HG03095 (cell line): ENCODE measurements at regions not wholly inside any gene's neighbourhood (a gene's known extent, or its start where the extent isn't known, plus 50 kb on each side); places are given as distances from the start of the nearest gene placed in this dataset.

Experiments used
- ATAC-seq: cut with Tn5 transposase; IDR thresholded peaks from one replicate; pipeline ENCODE4 v1.9.1; 2021; ENCODE audit warnings: moderate library complexity; ENCODE audit not compliant: unreplicated experiment

DNA sequence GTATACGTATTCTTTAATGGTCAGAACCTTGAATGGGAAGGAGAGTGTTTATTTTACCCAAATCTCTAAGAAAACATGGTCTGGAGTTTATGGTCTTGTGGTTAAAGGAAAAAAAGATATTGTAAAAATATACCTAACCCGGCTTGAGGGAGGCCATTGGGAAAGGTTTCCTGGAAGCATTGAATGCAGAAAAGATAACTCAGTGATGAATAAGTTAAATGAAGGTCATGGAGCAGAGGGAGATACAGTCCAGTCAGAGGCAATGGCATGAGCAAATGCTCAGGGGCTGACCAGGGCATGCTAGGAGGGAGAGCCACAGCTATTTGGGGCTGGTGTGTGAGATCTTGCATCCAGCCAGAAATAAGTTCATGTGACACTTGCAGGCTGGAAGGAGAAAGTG lies 430.4 kb upstream of the CDH5 start:
- ATAC-seq: no peak

DNA sequence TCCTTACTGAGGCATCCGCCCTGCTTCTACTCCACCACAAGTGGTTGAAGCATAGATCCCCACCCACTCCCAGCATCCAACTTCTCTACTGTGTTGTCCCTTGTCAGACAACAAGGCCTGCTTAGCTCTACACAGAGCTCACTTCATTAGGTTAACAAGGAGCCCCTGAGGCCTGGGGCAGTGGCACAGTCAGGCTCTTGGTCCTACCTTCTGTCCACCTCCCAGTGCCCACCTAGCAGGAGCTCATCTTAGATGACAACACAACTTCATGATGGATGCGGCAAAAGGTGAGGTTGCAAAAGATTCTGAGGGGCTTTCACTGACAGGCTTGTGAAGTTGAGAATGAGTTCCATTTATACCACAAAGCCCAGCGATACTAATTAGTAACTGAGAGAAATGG lies 432.0 kb upstream of the CDH5 start:
- no peak for ATAC-seq

GRCh38 chr16:65933703-65934102 lies 432.8 kb upstream of the CDH5 start:
- ATAC-seq: no peak

DNA sequence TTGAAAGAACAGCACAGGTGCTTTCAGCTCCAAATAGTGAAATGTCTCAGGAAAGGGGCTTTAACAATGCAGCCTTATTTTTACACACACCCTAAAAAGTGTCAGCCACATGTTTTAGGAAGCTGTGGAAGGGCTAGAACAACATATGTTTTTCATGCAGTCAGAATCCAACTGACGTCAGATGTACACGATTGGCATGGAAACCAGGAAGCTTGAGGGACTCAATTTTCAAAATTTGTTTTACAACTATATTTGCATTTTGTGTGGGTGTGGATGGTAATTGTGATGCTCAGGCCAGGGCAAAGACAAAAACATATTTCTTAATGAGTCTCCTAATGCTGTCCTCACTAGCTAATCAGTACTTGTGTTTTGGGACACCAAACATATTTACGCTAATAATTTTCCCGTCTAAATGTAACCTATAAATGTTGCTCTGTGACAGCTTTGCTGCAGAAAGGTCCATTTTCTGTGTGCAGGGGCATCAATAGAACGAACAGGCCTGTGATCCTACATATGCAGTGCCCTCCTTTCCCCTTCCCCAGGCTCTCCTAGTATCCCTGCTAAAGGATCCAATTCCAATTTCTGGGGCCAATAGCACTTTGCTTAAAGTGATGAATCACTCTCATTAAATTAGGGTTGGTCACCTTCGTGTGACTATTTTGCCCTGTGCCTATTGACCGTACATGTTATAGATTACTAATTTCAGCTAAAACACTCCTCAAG lies 434.0 kb upstream of the CDH5 start:
- ATAC-seq: no peak

DNA sequence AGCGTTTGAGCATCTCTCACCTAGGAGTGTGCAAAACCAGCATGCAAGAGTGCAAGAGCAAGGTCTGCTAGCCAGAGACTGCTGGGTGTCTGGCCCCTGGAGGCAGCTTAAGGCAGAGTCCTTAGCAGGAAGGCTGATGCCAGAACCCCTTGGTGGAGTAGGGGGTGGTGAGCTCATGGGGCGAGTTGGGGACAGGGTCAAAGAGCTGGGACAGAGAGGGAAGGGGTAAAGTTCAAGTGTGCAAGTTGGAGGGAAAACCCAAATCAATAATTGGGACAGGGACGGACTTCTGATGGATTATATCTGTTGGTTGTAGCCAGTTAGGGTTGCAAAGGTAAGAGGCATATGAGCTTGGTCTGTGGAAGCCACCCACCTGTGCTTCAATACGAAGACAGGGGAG lies 443.6 kb upstream of the CDH5 start:
- ATAC-seq: no peak

GRCh38 chr16:65919986-65920376 lies 446.5 kb upstream of the CDH5 start:
- ATAC-seq: no peak

DNA sequence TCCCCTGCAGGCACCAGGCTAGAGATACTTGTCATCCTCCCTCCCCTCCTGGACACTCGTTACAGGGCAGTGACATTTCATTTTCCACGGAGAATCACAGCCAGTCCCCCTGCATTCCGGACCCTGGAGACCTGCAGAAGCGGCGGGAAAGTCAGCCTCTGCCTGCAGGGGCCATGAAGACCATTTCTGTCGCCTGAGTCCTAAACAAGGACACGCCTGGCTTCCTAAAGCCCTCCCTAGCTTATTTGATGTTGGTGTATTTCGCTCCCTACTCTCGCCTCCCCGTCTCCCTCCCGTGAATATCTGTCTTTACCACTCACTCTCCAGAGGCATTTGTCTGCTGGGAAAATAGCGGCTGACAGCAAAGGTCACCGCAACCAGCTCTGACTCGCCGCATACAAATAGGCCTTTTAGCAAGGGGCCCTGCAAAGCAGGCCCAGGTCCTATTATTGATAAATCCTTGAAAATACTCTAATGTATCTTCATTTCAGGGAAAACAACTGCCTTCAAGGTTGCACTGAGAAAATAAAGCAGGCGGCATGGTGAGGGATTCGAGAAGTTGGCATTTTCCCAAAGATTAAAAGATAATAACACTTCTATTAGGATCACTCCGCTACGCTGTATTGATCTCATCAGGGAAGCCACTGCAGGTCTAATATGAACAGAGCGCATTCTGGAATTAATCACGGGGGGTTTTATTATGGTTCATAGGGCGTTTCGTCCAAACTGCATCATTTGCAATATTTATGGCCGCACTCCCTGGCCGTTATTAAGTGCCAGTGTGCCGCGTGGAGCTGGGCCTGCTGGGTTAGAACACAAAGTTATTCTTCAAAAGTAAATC lies 447.1 kb upstream of the CDH5 start:
- ATAC-seq: no peak

GRCh38 chr16:65917466-65917865 lies 449.0 kb upstream of the CDH5 start:
- no peak for ATAC-seq

GRCh38 chr16:65916995-65917394 lies 449.5 kb upstream of the CDH5 start:
- no peak for ATAC-seq

GRCh38 chr16:65910291-65910690 lies 456.2 kb upstream of the CDH5 start:
- no peak for ATAC-seq

- ATAC-seq: no peak
These were observed 457.0 kb upstream of the CDH5 start for GRCh38 chr16:65909310-65910050.

- no peak for ATAC-seq
These were observed 457.9 kb upstream of the CDH5 start for GRCh38 chr16:65908568-65908967.

DNA sequence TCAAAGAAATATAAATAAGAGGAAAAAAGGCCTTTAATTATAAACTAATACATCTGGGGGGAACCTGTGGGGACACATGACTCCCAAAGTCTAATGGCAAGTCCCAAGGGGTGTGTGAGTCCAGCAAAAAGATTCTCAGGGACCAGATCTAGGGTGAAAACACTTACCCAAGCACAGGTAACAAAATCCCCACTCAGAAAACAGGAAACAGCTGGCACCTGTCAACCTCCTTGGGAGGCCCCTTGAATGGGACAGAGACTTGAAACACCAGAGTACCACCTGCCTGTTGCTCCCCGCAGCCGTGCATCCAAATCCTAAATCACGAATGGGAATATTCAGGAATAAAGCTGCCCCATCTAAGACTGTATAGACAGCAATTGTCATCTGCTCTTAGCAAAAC lies 461.2 kb upstream of the CDH5 start:
- ATAC-seq: no peak

DNA sequence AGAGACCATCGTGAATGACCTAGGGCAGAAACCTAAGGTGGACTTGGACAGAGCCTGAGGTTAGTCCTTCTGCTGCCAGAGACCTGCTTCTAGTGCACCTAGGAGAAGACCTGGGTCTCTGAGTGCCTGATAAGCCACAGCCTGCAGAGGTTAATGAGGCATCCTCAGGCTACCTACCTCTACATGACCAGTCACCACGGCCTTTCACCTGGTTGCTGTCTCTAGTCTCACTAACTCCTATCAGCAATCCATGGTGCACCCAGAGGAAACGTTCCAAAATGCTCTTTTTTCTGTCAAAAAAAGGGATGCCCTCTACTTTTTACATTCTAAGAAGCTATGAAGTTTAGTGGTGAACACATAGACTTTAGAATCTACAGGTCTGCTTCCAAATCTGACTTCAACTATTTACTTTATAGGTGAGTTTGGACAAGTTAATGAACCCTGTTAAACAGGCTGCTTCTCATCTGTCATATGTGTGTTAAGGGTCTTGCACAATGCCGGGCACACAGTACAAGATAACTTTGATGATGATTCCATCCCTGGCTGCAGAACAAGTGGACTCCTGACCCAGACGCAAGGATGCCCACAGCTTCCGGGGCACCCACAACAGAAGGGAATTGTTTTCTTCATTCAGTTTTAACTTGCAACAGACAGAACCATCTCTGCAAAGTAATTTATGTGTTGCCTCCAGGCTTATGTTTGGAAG lies 469.9 kb upstream of the CDH5 start:
- ATAC-seq: no peak

GRCh38 chr16:65895906-65896305 lies 470.6 kb upstream of the CDH5 start:
- ATAC-seq: no peak

GRCh38 chr16:65895486-65895885 lies 471.0 kb upstream of the CDH5 start:
- no peak for ATAC-seq

DNA sequence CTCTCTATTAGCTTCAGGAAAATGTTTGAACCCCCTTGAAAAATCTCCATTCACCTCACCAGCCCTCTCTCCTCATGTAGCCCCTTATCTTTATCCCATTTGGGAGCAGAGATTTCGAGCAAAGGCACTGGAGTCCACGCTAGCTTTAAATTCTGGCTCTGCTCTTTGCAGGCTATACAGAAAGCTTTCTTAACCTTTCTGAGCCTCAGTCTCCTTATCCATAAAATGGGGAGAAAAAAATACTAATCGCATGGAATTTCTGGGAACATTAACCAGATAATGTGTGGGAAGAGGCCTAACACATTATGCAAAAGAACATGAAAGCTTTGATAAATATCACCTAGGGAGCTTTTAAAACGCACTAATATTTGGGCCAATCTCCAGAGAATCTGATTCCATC lies 476.3 kb upstream of the CDH5 start:
- ATAC-seq: no peak

GRCh38 chr16:65889533-65889966 lies 476.9 kb upstream of the CDH5 start:
- ATAC-seq: no peak

DNA sequence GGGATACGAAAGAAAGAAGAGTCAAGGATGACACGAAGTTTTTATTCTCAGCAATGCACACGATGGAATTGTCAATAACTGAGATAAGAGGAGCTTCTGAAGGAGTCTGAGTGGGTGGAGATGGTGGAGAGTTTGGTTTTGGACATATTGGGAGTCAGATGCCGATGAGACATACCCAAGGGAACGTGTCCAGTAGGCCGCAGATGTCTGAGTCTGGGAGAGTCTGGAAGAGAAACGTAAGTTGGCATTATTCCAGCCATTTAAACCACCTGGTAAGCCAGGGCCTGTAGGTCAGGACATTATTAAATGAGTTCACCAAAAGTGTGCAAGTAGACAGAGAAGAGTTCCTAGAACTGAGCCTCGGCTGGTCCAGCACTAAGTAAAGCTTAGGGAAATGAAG lies 478.3 kb upstream of the CDH5 start:
- ATAC-seq: no peak

GRCh38 chr16:65884018-65884417 lies 482.5 kb upstream of the CDH5 start:
- no peak for ATAC-seq

- no peak for ATAC-seq
These were observed 488.1 kb upstream of the CDH5 start for GRCh38 chr16:65878347-65878746.
